ENCODE measurements at regions not wholly inside any gene's neighbourhood (a gene's known extent, or its start where the extent isn't known, plus 50 kb on each side); places are given as distances from the start of the nearest gene placed in this dataset.

GRCh38 chr14:101465795-101466448 lies 95.4 kb upstream of the DIO3 start:
- WGBS, 2 experiments (ENCODE audit: low coverage in 1 of 2, low lambda C conversion rate in 2 of 2, missing lambda C conversion rate in 2 of 2), result 41 to 44% methylated on average over 8 to 9 of the region's 9 CpGs
- H2AFZ ChIP-seq, result no peak overlapping the region
- no peaks in the 10 kb centered on the region for H4K20me1 ChIP-seq (ENCODE audit: insufficient read depth)
- H3K79me2 ChIP-seq (ENCODE audit: insufficient read depth), result no peaks in the 10 kb centered on the region
- TF ChIP-seq EZH2 (IDR thresholded peaks at IDR 0.05; ENCODE audit: insufficient read depth, poor library complexity, severe bottlenecking) (no peak), EZH2phosphoT487 (IDR thresholded peaks at IDR 0.05; ENCODE audit: insufficient read depth, low read depth) (no peak)
- H3K9me2 ChIP-seq (ENCODE audit: insufficient read depth), result no peaks in the 10 kb centered on the region
- H3K27ac ChIP-seq, result no peak overlapping the region
- H3K9me3 ChIP-seq (ENCODE audit: low read depth), result no peaks in the 10 kb centered on the region
- H3K36me3 ChIP-seq (ENCODE audit: low read depth), result no peaks in the 10 kb centered on the region
- no peaks in the 10 kb centered on the region for H3K4me1 ChIP-seq (ENCODE audit: insufficient read depth)
- H3K4me2 ChIP-seq (ENCODE audit: unreplicated experiment), result no peak overlapping the region
- DNase-seq, result no peak
- no peak overlapping the region for H3K9ac ChIP-seq
- H3F3A ChIP-seq (ENCODE audit: insufficient read depth), result no peaks in the 10 kb centered on the region
- in situ Hi-C loops (cut with MboI), result no loop called here
- no peak overlapping the region for H3K4me3 ChIP-seq
- H3K27me3 ChIP-seq (replicated peaks; ENCODE audit: insufficient read depth), result peaks cover 3% of the 10 kb centered on the region; the same call in 1 of the 2 replicates

DNA sequence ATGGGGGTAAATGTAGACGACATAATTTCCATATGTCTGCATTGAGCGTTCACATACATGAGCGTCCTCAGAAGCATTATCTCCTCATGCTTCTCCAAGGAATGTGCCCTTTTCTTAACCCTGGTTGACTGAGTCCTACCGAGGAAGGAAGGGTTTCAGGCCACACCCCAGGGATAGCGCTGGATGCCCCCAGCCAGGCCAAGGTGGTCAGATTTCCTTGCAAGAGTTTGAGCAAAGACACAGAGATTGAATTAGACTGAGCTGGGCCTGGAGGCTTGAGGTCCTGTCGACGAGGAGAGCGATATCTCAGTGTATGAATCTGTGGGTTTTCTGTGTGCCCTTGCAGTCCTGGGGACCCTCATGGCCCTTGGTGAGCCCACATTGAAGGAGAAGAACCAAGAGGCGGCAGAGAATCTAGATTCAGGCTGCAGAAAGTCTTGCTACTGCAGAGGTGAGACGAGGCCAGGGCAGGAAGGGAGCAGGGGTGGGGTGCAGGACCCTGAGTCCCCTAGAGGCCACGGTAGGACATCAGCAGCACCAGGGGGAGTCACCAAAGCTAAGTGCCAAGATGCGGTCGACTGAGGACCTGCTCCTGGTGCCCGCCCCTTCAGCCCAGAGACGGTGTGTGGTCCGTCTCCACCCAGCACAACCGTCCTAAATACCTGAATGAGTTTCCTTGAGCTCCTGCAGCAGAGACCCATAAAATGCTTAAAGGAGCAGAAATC lies 94.7 kb upstream of the DIO3 start:
- 57 to 58% methylated on average over 17 of the region's 17 CpGs for WGBS, 2 experiments (ENCODE audit: low coverage in 1 of 2, low lambda C conversion rate in 2 of 2, missing lambda C conversion rate in 2 of 2)

GRCh38 chr14:101467181-101467926 lies 93.9 kb upstream of the DIO3 start:
- no peaks in the 10 kb centered on the region for H3K79me2 ChIP-seq (ENCODE audit: insufficient read depth)
- H3K4me3 ChIP-seq, result no peak overlapping the region
- H4K20me1 ChIP-seq (ENCODE audit: insufficient read depth), result no peaks in the 10 kb centered on the region
- no peak for DNase-seq
- H3F3A ChIP-seq (ENCODE audit: insufficient read depth), result no peaks in the 10 kb centered on the region
- no peaks in the 10 kb centered on the region for H3K9me3 ChIP-seq (ENCODE audit: low read depth)
- H3K27ac ChIP-seq, result no peak overlapping the region
- no peaks in the 10 kb centered on the region for H3K9me2 ChIP-seq (ENCODE audit: insufficient read depth)
- H3K9ac ChIP-seq, result no peak overlapping the region
- no peaks in the 10 kb centered on the region for H3K4me1 ChIP-seq (ENCODE audit: insufficient read depth)
- no peak overlapping the region for H3K4me2 ChIP-seq (ENCODE audit: unreplicated experiment)
- H2AFZ ChIP-seq, result no peak overlapping the region
- no peak for TF ChIP-seq EZH2phosphoT487 (IDR thresholded peaks at IDR 0.05; ENCODE audit: insufficient read depth, low read depth)
- TF ChIP-seq EZH2 (IDR thresholded peaks at IDR 0.05; ENCODE audit: insufficient read depth, poor library complexity, severe bottlenecking), result no peak
- peaks cover under 1% of the 10 kb centered on the region; the same call in 1 of the 2 replicates for H3K27me3 ChIP-seq (replicated peaks; ENCODE audit: insufficient read depth)
- in situ Hi-C loops (cut with MboI), result no loop called here
- no peaks in the 10 kb centered on the region for H3K36me3 ChIP-seq (ENCODE audit: low read depth)
- 69 to 72% methylated on average over 13 of the region's 13 CpGs for WGBS, 2 experiments (ENCODE audit: low coverage in 1 of 2, low lambda C conversion rate in 2 of 2, missing lambda C conversion rate in 2 of 2)

More for the DNA sequence above, 94.7 kb upstream of the DIO3 start:
- Histone ChIP-seq H4K20me1 (ENCODE audit: insufficient read depth) (no peaks in the 10 kb centered on the region), H3K9ac (no peak overlapping the region), H3K27ac (no peak overlapping the region), H3K4me2 (ENCODE audit: unreplicated experiment) (no peak overlapping the region), H2AFZ (no peak overlapping the region), H3F3A (ENCODE audit: insufficient read depth) (no peaks in the 10 kb centered on the region), H3K4me3 (no peak overlapping the region), H3K4me1 (ENCODE audit: insufficient read depth) (no peaks in the 10 kb centered on the region), H3K9me2 (ENCODE audit: insufficient read depth) (no peaks in the 10 kb centered on the region), H3K9me3 (ENCODE audit: low read depth) (no peaks in the 10 kb centered on the region), H3K79me2 (ENCODE audit: insufficient read depth) (no peaks in the 10 kb centered on the region), H3K27me3 (replicated peaks; ENCODE audit: insufficient read depth) (no peaks in the 10 kb centered on the region; the same call in 1 of the 2 replicates), H3K36me3 (ENCODE audit: low read depth) (no peaks in the 10 kb centered on the region)
- in situ Hi-C loops (cut with MboI), result no loop called here
- DNase-seq, result no peak
- no peak for TF ChIP-seq EZH2phosphoT487 (IDR thresholded peaks at IDR 0.05; ENCODE audit: insufficient read depth, low read depth)
- TF ChIP-seq EZH2 (IDR thresholded peaks at IDR 0.05; ENCODE audit: insufficient read depth, poor library complexity, severe bottlenecking), result no peak

DNA sequence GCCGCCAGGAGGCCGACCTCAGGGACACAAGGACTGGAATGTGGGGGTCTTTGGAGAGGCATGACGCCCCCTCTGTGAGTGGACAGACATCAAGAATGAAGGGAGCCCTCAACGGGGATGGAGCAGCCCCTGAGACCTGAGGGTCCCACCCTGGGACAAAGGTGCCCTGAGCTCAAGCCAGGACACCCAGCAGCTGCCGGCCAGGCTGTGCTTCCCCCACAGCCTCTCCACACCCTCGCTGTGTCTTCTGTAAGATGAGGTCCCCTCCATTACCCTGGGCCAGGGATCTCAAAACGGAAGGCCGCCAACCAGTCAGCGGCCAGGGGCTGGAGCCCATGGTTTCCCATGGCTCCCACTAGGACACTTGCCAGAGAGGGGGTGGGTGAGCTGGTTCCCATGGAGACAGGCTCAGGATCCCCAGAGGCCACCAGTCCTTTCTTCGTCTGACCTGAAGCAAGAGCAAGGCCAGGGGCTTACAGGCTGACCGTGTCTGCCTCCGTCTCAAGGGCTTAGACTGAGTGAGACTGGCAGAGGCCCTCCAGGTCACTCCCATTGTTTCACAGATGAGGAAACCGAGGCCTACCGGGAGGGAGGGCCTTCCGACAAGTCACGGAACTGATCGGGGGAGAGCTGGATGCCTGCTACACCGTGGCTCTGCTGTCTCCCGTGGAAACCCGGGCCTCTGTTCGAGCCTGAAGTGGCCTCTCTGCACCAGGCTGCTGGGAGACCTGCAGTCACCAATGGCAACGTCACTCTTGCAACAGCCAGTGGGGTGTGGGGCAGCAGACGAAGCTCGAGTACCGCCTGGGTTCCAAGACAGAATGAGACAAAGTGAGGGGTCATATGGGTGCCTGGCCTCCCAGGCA lies 91.7 kb upstream of the DIO3 start:
- Histone ChIP-seq H3K9me2 (ENCODE audit: insufficient read depth) (no peaks in the 10 kb centered on the region), H4K20me1 (ENCODE audit: insufficient read depth) (no peaks in the 10 kb centered on the region), H3K4me2 (ENCODE audit: unreplicated experiment) (no peak overlapping the region), H3K27ac (no peak overlapping the region), H3K4me3 (no peak overlapping the region), H3K9ac (no peak overlapping the region), H3K79me2 (ENCODE audit: insufficient read depth) (no peaks in the 10 kb centered on the region), H3F3A (ENCODE audit: insufficient read depth) (no peaks in the 10 kb centered on the region), H3K4me1 (ENCODE audit: insufficient read depth) (no peaks in the 10 kb centered on the region), H3K36me3 (ENCODE audit: low read depth) (no peaks in the 10 kb centered on the region), H3K9me3 (ENCODE audit: low read depth) (no peaks in the 10 kb centered on the region), H2AFZ (no peak overlapping the region), H3K27me3 (replicated peaks; ENCODE audit: insufficient read depth) (peaks cover 20% of the 10 kb centered on the region; the same call in 1 of the 2 replicates)
- in situ Hi-C loops (cut with MboI), result no loop called here
- TF ChIP-seq EZH2phosphoT487 (IDR thresholded peaks at IDR 0.05; ENCODE audit: insufficient read depth, low read depth) (no peak), EZH2 (IDR thresholded peaks at IDR 0.05; ENCODE audit: insufficient read depth, poor library complexity, severe bottlenecking) (no peak)
- 69 to 70% methylated on average over 25 of the region's 25 CpGs for WGBS, 2 experiments (ENCODE audit: low coverage in 1 of 2, low lambda C conversion rate in 2 of 2, missing lambda C conversion rate in 2 of 2)
- no peak for DNase-seq
